HL-60 (cell line): ENCODE measurements at regions not wholly inside any gene's neighbourhood (a gene's known extent, or its start where the extent isn't known, plus 50 kb on each side); places are given as distances from the start of the nearest gene placed in this dataset.

ENCODE experiments used
- CTCF ChIP-seq: IDR thresholded peaks from one replicate; pipeline ENCODE4 v1.5.1; 2011; ENCODE audit warnings: low read length, control low read depth, inconsistent platforms; ENCODE audit not compliant: insufficient read depth
- GABPA ChIP-seq: IDR thresholded peaks from 2 replicates; pipeline ENCODE4 v1.6.1; 2012; ENCODE audit warnings: low read depth
- POLR2AphosphoS5 ChIP-seq: IDR thresholded peaks from 2 replicates; pipeline ENCODE4 v1.6.1; 2012; ENCODE audit warnings: low read depth
- TF ChIP-seq, protein P1 (sequence below): IDR thresholded peaks from 2 replicates; pipeline ENCODE4 v1.6.1; 2012; ENCODE audit warnings: low read depth; ENCODE audit not compliant: insufficient replicate concordance

- TF ChIP-seq CTCF: no peak
- TF ChIP-seq POLR2AphosphoS5: no peak
- no peak for TF ChIP-seq GABPA
- TF ChIP-seq, protein P1, sequence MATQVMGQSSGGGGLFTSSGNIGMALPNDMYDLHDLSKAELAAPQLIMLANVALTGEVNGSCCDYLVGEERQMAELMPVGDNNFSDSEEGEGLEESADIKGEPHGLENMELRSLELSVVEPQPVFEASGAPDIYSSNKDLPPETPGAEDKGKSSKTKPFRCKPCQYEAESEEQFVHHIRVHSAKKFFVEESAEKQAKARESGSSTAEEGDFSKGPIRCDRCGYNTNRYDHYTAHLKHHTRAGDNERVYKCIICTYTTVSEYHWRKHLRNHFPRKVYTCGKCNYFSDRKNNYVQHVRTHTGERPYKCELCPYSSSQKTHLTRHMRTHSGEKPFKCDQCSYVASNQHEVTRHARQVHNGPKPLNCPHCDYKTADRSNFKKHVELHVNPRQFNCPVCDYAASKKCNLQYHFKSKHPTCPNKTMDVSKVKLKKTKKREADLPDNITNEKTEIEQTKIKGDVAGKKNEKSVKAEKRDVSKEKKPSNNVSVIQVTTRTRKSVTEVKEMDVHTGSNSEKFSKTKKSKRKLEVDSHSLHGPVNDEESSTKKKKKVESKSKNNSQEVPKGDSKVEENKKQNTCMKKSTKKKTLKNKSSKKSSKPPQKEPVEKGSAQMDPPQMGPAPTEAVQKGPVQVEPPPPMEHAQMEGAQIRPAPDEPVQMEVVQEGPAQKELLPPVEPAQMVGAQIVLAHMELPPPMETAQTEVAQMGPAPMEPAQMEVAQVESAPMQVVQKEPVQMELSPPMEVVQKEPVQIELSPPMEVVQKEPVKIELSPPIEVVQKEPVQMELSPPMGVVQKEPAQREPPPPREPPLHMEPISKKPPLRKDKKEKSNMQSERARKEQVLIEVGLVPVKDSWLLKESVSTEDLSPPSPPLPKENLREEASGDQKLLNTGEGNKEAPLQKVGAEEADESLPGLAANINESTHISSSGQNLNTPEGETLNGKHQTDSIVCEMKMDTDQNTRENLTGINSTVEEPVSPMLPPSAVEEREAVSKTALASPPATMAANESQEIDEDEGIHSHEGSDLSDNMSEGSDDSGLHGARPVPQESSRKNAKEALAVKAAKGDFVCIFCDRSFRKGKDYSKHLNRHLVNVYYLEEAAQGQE: no peak
These were observed 397.3 kb upstream of the PROK2 start for GRCh38 chr3:72182206-72182605.
